Upper lobe of right lung (tissue), 1 donor: ENCODE measurements at regions not wholly inside any gene's neighbourhood (a gene's known extent, or its start where the extent isn't known, plus 50 kb on each side); places are given as distances from the start of the nearest gene placed in this dataset.

Experiments
- ATAC-seq: fragments of 200-7000 bp; cut with Tn5 transposase; one replicate; pipeline ENCODE4 v1.9.1; 2020; ENCODE audit warnings: mild to moderate bottlenecking, moderate library complexity
- DNase-seq: peaks from one replicate; pipeline ENCODE4 v3.0.0-alpha.2; 2020
- H3K27ac ChIP-seq: fragments of 200-600 bp; one replicate; pipeline ENCODE4 v1.8.0; 2022
- H3K27me3 ChIP-seq: fragments of 200-600 bp; one replicate; pipeline ENCODE4 v1.8.0; 2022; ENCODE audit warnings: mild to moderate bottlenecking
- H3K36me3 ChIP-seq: fragments of 200-600 bp; one replicate; pipeline ENCODE4 v1.8.0; 2022
- H3K4me1 ChIP-seq: fragments of 200-600 bp; one replicate; pipeline ENCODE4 v1.8.0; 2022
- H3K4me3 ChIP-seq: fragments of 200-600 bp; one replicate; pipeline ENCODE4 v1.8.0; 2022; ENCODE audit warnings: mild to moderate bottlenecking
- H3K9me3 ChIP-seq: fragments of 200-600 bp; one replicate; pipeline ENCODE4 v1.8.0; 2022
- CTCF ChIP-seq: fragments of 200-600 bp; IDR thresholded peaks from one replicate; pipeline ENCODE4 v1.8.0; 2022; ENCODE audit warnings: antibody characterized with exemption
- intact Hi-C: fragments of 100-400 bp; cut with DNase I; formaldehyde crosslinking; loops from one replicate; pipeline ENCODE4 v1.11.0; 2022
- donor health status: DM: no; HTN: yes; CAD: no; lungs with severe emphysema.

- DNase-seq (no peak), ATAC-seq (no peak)
- intact Hi-C loops: no loop called here
- no peak overlapping the region for H3K27ac ChIP-seq
- H3K9me3 ChIP-seq: no peaks in the 10 kb centered on the region
- no peaks in the 10 kb centered on the region for H3K36me3 ChIP-seq
- no peak overlapping the region for H3K4me3 ChIP-seq
- no peaks in the 10 kb centered on the region for H3K27me3 ChIP-seq
- no peaks in the 10 kb centered on the region for H3K4me1 ChIP-seq
- no peak for TF ChIP-seq CTCF
Observed at GRCh38 chr4:19684084-19684483, 567.6 kb upstream of the SLIT2 start.

GRCh38 chr4:19683426-19683825 is 568.3 kb upstream of the SLIT2 start:
- H3K36me3 ChIP-seq: no peaks in the 10 kb centered on the region
- no peak overlapping the region for H3K4me3 ChIP-seq
- no peaks in the 10 kb centered on the region for H3K9me3 ChIP-seq
- no peak for ATAC-seq
- TF ChIP-seq CTCF: no peak
- no peak for DNase-seq
- intact Hi-C loops: no loop called here
- no peaks in the 10 kb centered on the region for H3K4me1 ChIP-seq
- H3K27me3 ChIP-seq: no peaks in the 10 kb centered on the region
- no peak overlapping the region for H3K27ac ChIP-seq

DNA sequence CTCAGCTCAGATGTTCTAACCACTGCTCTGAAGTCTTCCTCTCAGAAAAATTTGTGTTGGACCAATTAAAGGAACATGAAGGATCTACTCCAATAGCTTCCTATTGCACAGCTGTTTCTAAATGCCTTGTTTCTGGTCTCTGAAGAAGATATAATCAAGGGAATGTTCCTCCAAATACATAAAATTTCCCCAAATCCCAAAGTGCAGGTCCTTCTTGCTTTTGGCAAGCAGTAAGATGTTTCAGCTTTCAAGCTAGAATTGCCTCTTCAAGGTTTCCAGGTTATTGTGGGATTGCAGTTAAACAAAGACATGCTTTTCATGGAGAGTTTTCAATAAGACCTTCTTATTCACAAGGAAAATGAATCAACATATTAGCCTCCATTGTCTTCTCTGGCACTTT is 574.5 kb upstream of the SLIT2 start:
- H3K9me3 ChIP-seq: no peaks in the 10 kb centered on the region
- H3K27ac ChIP-seq: no peak overlapping the region
- no peak for TF ChIP-seq CTCF
- no peak for DNase-seq
- no peaks in the 10 kb centered on the region for H3K27me3 ChIP-seq
- H3K4me1 ChIP-seq: no peaks in the 10 kb centered on the region
- no peaks in the 10 kb centered on the region for H3K36me3 ChIP-seq
- H3K4me3 ChIP-seq: no peak overlapping the region
- intact Hi-C loops: no loop called here
- no peak for ATAC-seq

GRCh38 chr4:19675172-19675811 is 576.4 kb upstream of the SLIT2 start:
- intact Hi-C loops: no loop called here
- no peaks in the 10 kb centered on the region for H3K27me3 ChIP-seq
- DNase-seq: no peak
- TF ChIP-seq CTCF: no peak
- H3K27ac ChIP-seq: no peak overlapping the region
- no peaks in the 10 kb centered on the region for H3K36me3 ChIP-seq
- H3K4me3 ChIP-seq: no peak overlapping the region
- peak; percentile 32 for ATAC-seq
- no peaks in the 10 kb centered on the region for H3K4me1 ChIP-seq
- H3K9me3 ChIP-seq: no peaks in the 10 kb centered on the region

DNA sequence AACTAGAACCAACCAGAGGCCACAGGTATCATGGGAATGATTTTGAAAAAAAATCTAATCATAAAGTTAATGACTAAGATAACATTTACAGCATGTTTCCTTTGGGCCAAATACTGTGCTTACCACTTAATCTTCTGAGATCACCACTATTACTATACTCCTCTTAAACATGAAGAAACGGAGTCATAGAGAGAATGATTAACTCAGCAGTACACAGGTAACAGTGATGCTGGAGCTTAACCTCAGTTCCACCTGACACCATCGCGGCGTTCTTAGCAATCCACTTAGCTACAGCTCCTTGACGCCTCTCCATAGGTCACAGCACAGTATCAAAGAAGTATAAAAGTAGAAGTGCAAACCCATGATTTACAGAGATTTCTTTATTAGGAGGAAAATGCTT is 592.6 kb upstream of the SLIT2 start:
- ATAC-seq: no peak
- Histone ChIP-seq H3K27me3 (no peaks in the 10 kb centered on the region), H3K4me1 (no peaks in the 10 kb centered on the region)

More for the DNA sequence above, 592.6 kb upstream of the SLIT2 start:
- no peak for DNase-seq
- H3K4me3 ChIP-seq: no peak overlapping the region
- intact Hi-C loops: no loop called here
- H3K36me3 ChIP-seq: no peaks in the 10 kb centered on the region
- H3K27ac ChIP-seq: no peak overlapping the region
- no peak for TF ChIP-seq CTCF
- no peaks in the 10 kb centered on the region for H3K9me3 ChIP-seq
